ENCODE measurements at regions not wholly inside any gene's neighbourhood (a gene's known extent, or its start where the extent isn't known, plus 50 kb on each side); places are given as distances from the start of the nearest gene placed in this dataset.

- peaks cover 7 to 18% of the 10 kb centered on the region in 2 donors for H3K9me3 ChIP-seq
- no peaks in the 10 kb centered on the region for H3K4me1 ChIP-seq
- H3K27me3 ChIP-seq = no peaks in the 10 kb centered on the region
- H3K27ac ChIP-seq = no peak overlapping the region
- intact Hi-C loops (cut with DNase I; ENCODE audit: low total_unique reads) = no loop called here
- no peaks in the 10 kb centered on the region for H3K36me3 ChIP-seq
- TF ChIP-seq POLR2A (IDR thresholded peaks at IDR 0.05) (no peak), CTCF (IDR thresholded peaks at IDR 0.05) (no peak), EP300 (IDR thresholded peaks at IDR 0.05; ENCODE audit: low read depth) (no peak), POLR2AphosphoS5 (IDR thresholded peaks at IDR 0.05) (no peak)
- in situ Hi-C loops (cut with MboI; ENCODE audit: low pct_ligation_motif_present in 1 of 4, low pct_unique_long_range_greater_than_20kb in 1 of 4, low sequenced_read_pairs in 3 of 4) = no loop called here
- H3K4me3 ChIP-seq = no peak overlapping the region
- 74 to 85% methylated on average over 2 of the region's 2 CpGs for WGBS, 2 donors (ENCODE audit: low coverage in 1 of 2)
- no peak for DNase-seq
These were observed 580.4 kb upstream of the PTCHD4 start for GRCh38 chr6:48691420-48691819.

DNA sequence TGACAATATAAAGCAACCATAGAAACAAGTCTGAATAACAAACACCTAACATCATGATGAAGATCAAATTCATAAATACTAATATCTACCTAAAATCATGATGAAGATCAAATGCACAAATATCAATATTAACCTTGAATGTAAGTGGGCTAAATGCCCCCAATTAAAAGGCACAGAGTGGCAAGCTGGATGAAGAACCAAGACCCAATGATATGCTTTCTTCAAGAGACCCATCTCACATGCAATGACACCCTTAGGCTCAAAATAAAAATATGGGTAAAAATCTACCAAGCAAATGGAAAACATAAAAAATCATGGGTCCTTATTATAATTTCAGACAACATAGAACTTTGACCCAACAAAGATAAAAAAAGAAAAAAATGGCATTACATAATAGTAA is 578.5 kb upstream of the PTCHD4 start:
- no peak overlapping the region for H3K4me3 ChIP-seq
- H3K36me3 ChIP-seq = no peaks in the 10 kb centered on the region
- intact Hi-C loops (cut with DNase I; ENCODE audit: low total_unique reads) = no loop called here
- no peak for DNase-seq
- in situ Hi-C loops (cut with MboI; ENCODE audit: low pct_ligation_motif_present in 1 of 4, low pct_unique_long_range_greater_than_20kb in 1 of 4, low sequenced_read_pairs in 3 of 4) = no loop called here
- no peaks in the 10 kb centered on the region for H3K4me1 ChIP-seq
- peaks cover 7 to 9% of the 10 kb centered on the region in 2 donors for H3K9me3 ChIP-seq
- H3K27me3 ChIP-seq = no peaks in the 10 kb centered on the region
- no peak overlapping the region for H3K27ac ChIP-seq
- TF ChIP-seq EP300 (IDR thresholded peaks at IDR 0.05; ENCODE audit: low read depth) (no peak), CTCF (IDR thresholded peaks at IDR 0.05) (no peak), POLR2A (IDR thresholded peaks at IDR 0.05) (no peak), POLR2AphosphoS5 (IDR thresholded peaks at IDR 0.05) (no peak)

DNA sequence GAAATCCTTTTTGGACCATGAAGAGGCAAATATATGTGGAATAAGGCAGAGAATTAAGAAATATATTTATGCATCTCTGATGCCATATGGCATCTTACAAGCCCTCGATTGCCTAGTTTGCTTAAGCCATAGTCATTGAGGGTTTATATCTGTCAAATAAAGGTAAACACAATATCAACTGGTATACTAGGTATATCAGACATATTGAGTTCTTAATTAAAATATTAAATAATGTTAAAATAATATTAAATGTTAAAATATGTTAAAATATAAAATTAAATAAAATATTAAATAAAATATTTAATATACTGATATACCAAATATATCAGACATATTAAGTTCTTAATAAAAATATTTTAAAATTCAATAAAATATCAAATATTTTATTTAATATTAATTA is 567.4 kb upstream of the PTCHD4 start:
- TF ChIP-seq POLR2A (IDR thresholded peaks at IDR 0.05) (no peak), CTCF (IDR thresholded peaks at IDR 0.05) (no peak), POLR2AphosphoS5 (IDR thresholded peaks at IDR 0.05) (no peak), EP300 (IDR thresholded peaks at IDR 0.05; ENCODE audit: low read depth) (no peak)
- Histone ChIP-seq H3K4me1 (no peaks in the 10 kb centered on the region), H3K4me3 (no peak overlapping the region), H3K27ac (no peak overlapping the region), H3K36me3 (no peaks in the 10 kb centered on the region), H3K9me3 (no peaks in the 10 kb centered on the region), H3K27me3 (no peaks in the 10 kb centered on the region)
- 63 to 70% methylated on average over 1 of the region's 1 CpG for WGBS, 2 donors (ENCODE audit: low coverage in 1 of 2)
- intact Hi-C loops (cut with DNase I; ENCODE audit: low total_unique reads) (no loop called here), in situ Hi-C loops (cut with MboI; ENCODE audit: low pct_ligation_motif_present in 1 of 4, low pct_unique_long_range_greater_than_20kb in 1 of 4, low sequenced_read_pairs in 3 of 4) (no loop called here)
- no peak for DNase-seq

GRCh38 chr6:48671505-48671904 is 560.5 kb upstream of the PTCHD4 start:
- no peaks in the 10 kb centered on the region for H3K4me1 ChIP-seq
- H3K9me3 ChIP-seq = no peaks in the 10 kb centered on the region
- no peak for DNase-seq
- no peaks in the 10 kb centered on the region for H3K27me3 ChIP-seq
- intact Hi-C loops (cut with DNase I; ENCODE audit: low total_unique reads) = no loop called here
- TF ChIP-seq CTCF (IDR thresholded peaks at IDR 0.05) = no peak
- no peak for TF ChIP-seq POLR2A (IDR thresholded peaks at IDR 0.05)
- TF ChIP-seq EP300 (IDR thresholded peaks at IDR 0.05; ENCODE audit: low read depth) = no peak
- no peak for TF ChIP-seq POLR2AphosphoS5 (IDR thresholded peaks at IDR 0.05)
- H3K36me3 ChIP-seq = no peaks in the 10 kb centered on the region
- 30 to 67% methylated on average over 1 of the region's 1 CpG for WGBS, 2 donors (ENCODE audit: low coverage in 1 of 2)
- H3K4me3 ChIP-seq = no peak overlapping the region
- in situ Hi-C loops (cut with MboI; ENCODE audit: low pct_ligation_motif_present in 1 of 4, low pct_unique_long_range_greater_than_20kb in 1 of 4, low sequenced_read_pairs in 3 of 4) = no loop called here
- no peak overlapping the region for H3K27ac ChIP-seq
